Jurkat, Clone E6-1 (cell line): ENCODE measurements at regions not wholly inside any gene's neighbourhood (a gene's known extent, or its start where the extent isn't known, plus 50 kb on each side); places are given as distances from the start of the nearest gene placed in this dataset.

Source experiments
- DNase-seq: peaks from one replicate; pipeline ENCODE4 v3.0.0-alpha.2; 2011; ENCODE audit warnings: low read depth, low spot score
- H3K4me3 ChIP-seq: 2 replicates; pipeline ENCODE4 v1.5.1; 2011; ENCODE audit warnings: mild to moderate bottlenecking, low read length, control low read depth, moderate library complexity

DNA sequence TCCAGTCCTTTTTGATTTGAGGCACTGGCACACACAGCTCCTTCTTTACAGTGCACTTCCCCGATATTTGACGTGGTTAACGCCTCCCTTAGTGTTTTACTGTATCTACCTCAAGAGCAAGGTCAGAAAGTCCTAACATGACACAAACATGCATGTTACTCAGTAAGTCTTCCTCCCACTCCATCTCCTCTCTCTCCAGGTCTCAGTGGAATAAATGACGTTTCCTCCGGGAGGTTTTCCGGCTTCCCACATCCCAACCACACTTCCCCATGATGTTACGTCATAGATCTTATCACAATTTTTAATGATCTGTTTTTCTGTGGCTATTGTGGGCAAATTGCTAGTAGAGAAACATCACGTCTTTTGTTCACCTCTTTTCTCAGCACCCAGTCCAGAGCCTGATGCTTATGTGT lies 165.7 kb downstream of the PTPN20 start:
- no peak overlapping the region for H3K4me3 ChIP-seq
- no peak for DNase-seq

DNA sequence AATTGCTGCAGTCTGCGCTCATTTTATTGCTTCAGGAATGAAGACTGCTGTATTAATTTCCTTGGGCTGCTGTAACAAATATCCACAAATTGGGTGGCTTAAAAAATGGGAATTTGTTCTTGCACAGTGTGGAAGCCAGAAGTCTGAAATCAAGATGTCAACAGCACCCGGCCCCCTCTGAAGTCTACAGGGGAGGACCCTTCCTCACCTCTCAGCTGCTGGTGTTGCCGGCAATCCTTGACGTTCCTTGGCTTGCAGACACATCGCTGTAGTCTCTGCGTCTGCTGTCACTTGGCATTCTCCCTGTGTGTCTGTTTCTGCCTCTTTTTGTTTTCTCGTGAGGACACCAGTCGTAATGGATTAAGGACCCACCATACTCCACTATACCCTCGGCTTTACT lies 166.2 kb downstream of the PTPN20 start:
- H3K4me3 ChIP-seq: no peak overlapping the region
- no peak for DNase-seq

DNA sequence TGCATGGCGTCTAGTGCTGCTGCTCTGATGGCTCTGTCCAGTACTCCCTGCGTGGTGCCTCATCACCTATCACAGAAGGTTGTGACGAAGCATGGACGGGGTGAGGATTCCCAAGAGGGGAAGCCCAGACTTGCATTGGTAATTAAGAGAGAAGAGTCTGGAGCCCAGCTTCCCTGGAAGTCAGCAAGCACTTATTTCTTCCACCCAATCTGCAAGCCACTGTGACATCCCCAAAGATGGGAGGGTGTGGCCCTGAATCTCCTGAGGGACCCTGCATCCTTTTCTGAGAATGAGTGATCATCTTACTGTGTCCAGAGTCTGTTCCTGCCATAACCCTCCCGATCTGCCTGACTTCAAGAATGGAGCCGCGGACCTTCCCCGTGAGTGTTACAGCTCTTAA lies 166.7 kb downstream of the PTPN20 start:
- no peak overlapping the region for H3K4me3 ChIP-seq
- no peak for DNase-seq

DNA sequence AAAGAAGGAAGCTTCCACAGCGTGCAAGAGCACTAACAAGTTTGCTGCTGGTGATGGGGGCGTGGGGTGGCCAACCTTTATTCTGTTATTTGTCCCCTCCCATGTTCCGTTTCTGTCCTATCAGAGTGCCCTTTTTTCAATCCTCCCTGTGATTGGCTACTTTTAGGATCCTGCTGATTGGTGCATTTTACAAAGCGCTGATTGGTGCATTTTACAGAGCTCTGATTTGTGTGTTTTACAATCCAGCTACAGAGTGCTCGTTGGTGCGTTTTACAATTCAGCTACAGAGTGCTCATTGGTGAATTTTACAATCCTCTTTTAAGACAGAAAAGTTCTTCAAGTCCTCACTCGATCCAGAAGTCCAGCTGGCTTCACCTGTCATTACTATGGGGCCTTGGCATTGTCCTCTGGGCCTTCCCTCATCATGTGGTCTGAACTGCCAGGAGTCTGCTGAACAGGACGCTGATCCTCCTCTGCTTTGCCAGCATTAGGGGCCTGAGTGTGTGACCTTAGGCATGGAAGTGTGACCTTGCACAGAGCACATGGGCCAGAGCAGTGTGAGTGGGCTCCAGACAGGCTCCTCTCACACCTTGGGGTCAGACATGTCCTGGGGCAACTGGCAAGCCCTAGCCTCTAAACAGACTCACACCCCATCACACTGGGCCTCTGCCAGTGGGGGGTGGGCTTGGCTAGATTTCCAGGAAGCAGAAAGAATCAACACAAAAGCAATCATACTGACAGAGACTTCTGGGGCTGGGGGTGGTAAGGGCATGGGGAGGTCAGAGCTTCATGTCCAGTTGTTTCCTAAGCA lies 167.4 kb downstream of the PTPN20 start:
- no peak overlapping the region for H3K4me3 ChIP-seq
- no peak for DNase-seq

DNA sequence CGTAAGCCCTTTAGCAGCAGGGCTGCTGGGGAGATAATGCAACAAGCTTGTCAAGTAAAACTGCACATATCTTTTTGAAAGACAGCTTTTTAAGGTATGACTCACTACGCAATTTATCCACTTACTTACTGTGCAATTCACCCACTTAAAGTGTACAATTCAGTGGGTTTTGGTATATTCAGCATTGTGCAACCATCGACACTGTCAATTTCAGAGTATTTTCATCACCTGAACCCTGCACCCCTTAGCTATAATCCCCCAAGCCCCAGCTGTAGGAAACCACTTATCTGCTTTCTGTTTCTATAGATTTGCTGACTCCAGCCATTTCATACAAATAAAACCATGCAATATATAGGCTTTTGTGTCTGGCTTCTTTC lies 168.0 kb downstream of the PTPN20 start:
- no peak overlapping the region for H3K4me3 ChIP-seq
- DNase-seq: no peak

DNA sequence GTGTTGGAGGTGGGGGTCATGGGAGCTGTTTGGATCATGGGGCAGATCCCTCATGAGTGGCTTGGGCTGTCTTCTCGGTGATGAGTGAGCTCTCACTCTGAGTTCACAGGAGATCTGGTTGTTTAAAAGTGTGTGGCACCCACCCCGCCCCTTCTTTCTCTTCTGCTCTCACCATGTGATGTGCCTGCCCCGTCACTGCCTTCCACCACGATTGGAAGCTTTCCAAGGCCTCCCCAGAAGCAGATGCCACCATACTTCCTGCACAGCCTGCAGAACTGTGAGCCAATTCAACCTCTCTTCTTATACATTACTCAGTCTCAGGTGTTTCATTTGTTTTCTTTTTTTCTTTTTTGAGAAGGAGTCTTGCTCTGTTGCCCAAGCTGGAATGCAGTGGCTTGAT lies 170.0 kb downstream of the PTPN20 start:
- no peak overlapping the region for H3K4me3 ChIP-seq
- DNase-seq: peak; percentile 68

DNA sequence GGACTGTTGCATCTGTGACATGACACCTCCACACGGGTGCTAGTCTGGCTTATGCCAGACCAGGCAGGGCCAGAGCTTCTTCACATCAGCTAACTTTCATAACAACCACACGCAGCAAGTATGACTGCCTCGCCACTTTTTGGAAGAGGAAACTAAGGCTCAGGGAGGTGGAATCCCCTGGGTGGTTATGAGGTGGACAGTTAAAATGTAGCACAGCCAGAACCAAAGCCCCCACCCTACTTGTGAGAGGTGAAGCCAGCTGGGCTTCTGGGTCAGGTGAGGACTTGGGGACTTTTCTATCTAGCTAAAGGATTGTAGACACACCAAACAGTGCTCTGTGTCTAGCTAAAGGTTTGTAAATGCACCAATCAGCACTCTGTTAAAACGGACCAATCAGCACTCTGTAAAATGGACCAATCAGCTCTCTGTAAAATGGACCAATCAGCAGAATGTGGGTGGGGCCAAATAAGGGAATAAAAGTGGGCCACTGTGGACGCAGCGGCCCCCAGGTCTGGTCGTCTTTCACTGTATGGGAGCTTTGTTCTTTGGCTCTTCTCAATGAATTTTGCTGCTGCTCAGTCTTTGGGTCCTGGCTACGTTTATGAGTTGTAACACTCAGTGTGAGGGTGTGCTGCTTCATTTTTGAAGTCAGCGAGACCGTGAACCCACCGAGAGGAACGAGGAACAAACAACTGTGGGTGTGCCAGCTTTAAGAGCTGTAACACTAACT lies 171.0 kb downstream of the PTPN20 start:
- no peak for DNase-seq
- H3K4me3 ChIP-seq: no peak overlapping the region

DNA sequence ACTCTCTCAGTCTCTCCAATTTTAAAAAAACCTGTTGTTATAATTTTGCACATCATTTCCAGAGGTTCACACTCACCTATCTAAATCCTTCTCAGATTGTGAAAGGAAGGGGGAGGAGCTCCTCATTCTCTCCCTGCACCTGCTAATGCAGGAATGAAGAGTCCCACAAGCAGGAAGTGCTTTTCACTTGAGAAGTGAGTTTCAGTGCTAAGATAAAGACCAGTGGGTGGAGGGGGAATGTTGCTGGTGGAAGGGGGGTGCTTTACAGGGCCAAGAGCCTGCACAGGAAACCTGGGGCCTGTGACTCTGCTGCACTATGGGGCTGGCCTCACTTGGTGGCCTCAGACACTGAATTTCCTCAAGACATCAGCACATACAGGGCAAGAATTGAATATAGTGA lies 176.4 kb downstream of the PTPN20 start:
- no peak overlapping the region for H3K4me3 ChIP-seq
- DNase-seq: peak; percentile 72

DNA sequence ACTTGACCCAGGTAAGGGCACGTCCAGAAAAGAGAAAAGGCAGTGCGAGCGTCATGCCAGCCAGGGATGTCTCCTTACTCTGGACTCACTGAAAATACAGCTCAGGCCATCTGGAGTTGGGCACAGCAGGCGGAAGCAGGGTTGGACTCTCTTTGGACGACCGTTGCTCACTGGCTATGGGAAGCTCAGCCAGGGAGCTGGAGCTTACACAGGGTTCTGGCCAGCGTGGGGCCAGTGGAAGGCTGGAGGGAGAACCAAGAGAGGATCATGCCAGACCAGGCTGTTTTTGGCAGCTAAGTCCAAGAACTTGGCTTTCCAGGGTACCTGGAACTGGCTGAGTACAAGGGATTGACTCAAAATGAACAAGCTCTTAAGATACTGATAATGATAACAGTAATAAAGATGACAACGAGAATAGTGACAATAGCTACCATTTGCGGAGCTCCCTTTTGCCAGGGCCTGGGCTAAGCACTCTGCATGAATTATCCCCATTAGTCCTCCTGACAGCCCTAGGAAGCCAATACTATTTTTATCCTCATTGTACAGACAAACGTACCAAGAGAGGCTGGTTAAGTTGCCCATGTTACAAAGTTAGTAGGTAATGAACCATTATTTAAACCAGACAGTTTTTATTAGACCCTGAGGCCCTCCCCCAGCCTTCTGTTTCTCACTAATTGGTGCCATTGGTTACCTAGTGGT lies 177.6 kb downstream of the PTPN20 start:
- H3K4me3 ChIP-seq: no peak overlapping the region
- no peak for DNase-seq

DNA sequence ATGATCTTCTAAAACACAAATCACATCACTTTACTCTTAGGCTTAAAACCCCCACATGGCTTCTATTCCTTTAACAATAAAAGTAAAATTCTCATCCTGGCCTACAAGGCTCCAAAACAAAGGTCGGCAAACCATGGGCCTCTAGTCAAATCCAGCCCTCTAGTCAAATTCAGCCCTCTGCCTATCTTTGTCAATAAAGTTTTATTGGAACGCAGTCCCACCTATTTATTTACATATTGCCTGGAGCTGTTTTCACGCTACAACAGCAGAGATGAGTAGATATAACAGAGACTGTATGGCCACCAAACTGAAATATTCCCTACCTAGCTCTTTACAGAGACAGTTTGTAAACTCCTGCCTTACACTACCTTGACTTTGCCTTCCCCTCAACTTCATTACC lies 178.8 kb downstream of the PTPN20 start:
- DNase-seq: no peak
- no peak overlapping the region for H3K4me3 ChIP-seq

DNA sequence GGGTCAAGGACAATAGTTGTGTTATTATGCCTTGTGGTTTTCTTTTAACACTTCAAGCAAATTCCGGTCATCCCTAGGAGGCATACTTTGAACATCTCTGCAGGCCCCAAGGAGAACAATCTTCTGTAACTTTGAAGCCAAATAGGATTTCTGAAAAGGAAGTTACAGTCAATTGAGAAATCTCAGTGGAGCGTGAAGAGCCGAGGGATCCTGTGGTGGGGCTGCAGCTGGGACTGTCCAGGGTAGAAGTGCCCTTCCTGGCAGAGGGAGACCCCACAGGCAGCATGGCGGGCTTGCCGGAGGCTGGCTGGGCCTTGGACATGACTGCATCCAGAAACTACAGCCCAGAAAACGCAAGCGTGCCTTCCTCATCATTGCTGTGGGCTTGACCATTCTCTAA lies 179.7 kb downstream of the PTPN20 start:
- H3K4me3 ChIP-seq: no peak overlapping the region
- no peak for DNase-seq

DNA sequence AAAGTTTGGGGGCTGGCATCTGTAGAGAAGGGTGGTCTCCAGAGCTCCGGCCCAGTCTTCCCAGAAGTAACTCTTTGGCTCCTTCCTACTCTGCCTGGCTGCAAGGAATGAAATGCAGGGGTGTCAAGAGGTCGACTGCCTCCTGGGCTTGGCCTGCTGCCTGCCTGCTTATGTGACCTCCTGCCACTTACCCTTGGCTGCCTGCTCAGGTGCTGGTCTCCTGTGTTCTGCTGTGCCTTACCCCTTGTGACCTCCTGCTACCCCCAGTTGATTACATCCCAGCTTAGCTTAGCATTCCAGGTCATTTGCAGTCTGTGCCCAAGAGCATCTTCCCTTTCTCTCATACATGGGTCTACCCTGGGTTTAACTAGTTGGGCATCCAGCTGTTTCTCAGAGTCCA lies 180.2 kb downstream of the PTPN20 start:
- no peak overlapping the region for H3K4me3 ChIP-seq
- DNase-seq: no peak

DNA sequence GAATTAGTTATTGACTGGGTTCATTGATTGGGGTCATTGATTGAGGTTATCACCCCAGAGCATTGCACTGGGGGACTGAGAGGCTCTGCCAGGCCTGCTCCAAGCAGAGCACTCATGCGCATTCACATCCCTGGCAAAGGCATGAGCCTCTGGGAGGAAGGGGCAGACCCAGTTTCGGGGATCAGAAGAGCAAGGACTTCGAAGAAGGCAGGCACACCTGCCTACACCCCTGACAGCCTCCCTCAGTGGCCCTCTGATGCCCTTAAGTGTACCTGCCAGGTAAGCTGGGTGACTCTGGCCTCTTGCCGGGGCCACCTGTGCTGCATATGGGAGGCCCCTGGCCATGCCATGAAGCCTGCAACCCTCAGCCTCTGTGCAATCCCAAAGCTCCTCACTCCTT lies 181.1 kb downstream of the PTPN20 start:
- DNase-seq: no peak
- H3K4me3 ChIP-seq: no peak overlapping the region

DNA sequence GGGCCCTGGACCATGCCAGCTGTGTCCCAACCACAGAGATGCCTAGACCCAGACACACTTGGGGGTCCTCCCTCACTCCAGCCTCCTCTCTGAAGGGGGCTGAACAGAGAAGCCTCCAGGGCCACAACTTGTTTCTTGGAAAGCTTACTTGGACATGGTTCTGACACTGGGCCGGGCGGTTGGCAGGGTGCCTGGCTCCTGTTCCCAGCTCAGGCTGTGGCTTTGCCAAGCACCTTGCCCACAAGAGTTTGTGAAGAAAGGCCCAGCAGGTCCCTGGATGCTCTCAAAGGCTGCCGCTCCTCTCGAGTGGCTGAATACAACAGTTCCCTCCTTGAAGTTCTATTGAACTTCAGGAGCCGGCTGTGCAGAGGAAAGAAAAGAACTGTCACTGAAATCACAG lies 181.6 kb downstream of the PTPN20 start:
- no peak overlapping the region for H3K4me3 ChIP-seq
- no peak for DNase-seq

DNA sequence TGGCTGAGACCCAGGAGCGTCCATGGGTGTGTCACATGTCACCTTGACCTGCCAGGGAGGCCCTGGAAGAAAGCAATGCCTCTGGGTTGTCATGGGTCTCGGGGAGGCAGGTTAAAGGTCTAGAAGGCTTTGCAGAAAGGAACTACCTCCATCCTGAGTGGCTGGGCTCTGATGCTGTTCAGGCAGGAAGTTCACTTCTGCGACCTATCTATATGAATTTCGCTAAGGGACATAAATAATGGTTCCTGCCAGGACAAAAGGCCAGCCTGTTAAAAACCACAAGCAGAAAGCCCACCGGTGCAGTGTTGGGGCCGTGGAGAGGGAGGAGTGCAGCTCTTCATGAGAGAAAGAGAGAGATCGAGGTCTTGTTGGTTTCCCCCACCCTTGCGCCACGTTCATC lies 182.9 kb downstream of the PTPN20 start:
- H3K4me3 ChIP-seq: no peak overlapping the region
- no peak for DNase-seq

DNA sequence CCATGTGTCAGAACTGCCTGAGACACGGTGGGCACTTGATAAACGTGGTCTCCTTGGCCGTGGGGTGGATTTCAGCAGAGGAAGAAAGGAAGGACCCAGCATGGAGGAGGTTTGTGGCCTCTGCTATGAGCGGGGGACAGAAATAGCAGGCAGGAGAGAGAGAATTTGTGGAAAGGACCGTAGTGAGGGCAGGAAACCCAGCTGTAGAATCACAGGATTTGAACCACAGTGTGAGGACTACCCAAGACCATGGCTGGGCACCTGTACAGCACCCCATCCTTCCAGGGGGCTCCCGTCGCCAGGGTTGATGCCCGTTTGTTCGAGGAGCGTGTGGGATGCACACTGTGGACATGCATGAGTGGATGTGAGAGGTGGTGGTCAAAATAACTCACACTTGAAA lies 183.4 kb downstream of the PTPN20 start:
- no peak for DNase-seq
- no peak overlapping the region for H3K4me3 ChIP-seq

DNA sequence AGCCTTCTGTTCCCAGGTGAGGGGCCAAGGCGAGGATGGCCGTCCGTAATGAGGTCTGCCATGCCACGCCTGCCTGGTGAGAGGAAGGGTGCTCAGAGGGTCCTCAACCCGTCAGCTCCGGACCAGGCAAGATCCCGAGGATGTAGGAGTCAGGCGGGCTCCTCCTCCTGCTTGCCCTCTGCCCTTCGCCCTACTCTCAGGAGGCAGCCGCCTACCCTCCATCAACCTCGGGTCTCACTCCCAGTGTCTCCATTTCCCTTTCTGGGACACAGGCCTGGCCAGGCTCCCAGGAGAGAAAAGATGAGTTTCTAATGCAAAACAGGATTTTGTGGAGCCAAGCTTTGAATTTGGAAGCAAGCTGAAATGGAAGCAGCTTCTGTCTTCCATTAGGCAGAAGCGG lies 184.0 kb downstream of the PTPN20 start:
- no peak for DNase-seq
- H3K4me3 ChIP-seq: no peak overlapping the region

DNA sequence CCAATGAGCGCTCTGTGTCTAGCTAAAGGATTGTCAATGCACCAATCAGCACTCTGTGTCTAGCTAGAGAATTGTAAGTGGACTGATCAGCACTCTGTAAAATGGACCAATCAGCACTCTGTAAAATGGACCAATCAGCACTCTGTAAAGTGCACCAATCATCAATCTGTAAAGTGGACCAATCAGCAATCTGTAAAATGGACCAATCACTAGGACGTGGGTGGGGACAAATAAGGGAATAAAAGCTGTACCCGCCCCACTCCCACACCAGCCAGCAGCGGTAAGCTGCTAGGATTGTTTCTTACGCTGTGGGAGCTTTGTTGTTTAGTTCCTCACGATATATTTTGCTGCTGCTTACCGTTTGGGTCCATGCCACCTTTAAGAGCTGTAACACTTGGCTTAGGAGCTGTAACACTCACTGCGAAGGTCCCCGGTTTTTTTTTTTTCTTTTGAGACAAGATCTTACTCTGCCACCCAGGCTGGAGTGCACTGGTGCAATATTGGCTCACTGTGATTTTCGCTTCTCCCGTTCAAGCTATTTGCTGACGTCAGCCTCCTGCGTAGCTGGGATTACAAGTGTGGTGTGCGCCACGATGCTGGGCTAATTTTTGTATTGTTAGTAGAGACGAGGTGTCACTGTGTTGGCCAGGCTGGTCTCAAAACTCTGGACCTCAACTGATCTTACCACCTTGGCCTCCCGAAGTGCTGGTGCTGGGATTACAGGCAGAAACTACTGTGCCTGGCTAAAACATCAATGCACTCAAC lies 184.8 kb downstream of the PTPN20 start:
- no peak for DNase-seq
- H3K4me3 ChIP-seq: no peak overlapping the region

DNA sequence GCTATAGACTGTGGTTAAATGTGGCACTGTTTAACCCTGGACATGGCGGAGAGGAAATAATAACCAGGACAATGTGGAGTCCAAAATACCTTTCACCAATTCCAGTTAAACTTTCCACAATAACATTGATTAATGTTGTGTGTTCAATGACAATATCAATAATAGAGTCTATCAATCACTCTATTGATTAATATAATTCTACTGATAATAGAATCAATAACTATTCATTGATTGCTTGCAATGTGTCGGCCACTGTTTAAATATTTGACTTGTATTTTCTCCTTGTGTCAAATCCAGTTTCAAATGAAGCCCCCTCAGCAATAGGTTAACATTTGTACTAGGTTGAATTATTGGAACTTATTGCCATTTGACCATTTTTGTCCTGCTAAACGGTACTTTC lies 187.0 kb downstream of the PTPN20 start:
- no peak overlapping the region for H3K4me3 ChIP-seq
- no peak for DNase-seq

DNA sequence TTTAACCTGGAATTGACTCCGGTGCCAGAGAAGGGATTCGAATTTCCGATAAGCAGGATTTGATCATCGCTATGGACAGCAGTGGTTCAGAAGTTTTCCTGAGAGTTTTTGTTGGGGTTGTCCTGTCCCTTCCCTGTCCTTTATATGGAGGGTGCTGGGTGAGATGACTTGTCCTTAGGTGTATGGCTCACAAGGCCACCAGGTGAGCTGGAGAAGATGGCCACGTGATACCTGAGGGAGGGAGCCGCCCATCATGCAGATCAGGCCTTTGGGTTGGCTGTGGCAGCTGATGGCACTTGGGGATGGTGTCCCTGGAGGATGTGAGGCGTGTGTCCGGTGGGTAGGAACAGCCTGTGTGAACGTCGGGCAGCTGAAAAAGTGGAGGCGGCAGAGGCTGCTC lies 187.7 kb downstream of the PTPN20 start:
- H3K4me3 ChIP-seq: no peak overlapping the region
- no peak for DNase-seq
